ENCODE measurements at regions not wholly inside any gene's neighbourhood (a gene's known extent, or its start where the extent isn't known, plus 50 kb on each side); places are given as distances from the start of the nearest gene placed in this dataset.

DNA sequence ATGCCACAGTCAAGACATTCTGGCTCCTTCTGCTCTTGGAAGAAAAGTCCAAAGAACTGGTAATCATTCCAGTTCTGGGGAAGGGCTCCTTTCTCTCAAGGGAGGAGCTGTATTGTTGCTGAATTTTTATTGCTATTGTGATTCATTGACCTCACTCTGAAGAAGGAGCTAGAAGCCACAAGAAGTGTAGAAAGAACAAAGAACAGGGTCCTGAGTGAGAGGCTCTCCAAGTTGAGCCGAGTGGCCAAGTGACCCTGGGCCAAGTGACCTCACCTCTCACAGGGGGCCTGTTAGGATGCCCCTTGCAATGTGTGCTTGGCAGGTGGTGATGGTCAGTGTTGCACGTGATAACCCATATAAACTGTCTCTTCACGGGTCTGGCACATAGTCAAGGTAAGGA is 173.3 kb downstream of the FGF18 start:
- Histone ChIP-seq H3K27me3 (replicated peaks; ENCODE audit: insufficient read depth) (no peaks in the 10 kb centered on the region), H3K4me1 (ENCODE audit: control insufficient read depth in 1 of 2, low read depth in 2 of 2) (peaks cover 5 to 13% of the 10 kb centered on the region in 2 donors), H3K36me3 (no peaks in the 10 kb centered on the region), H3K27ac (no peak overlapping the region), H3K4me3 (no peak overlapping the region), H3K9me3 (no peaks in the 10 kb centered on the region)
- TF ChIP-seq, protein P1, sequence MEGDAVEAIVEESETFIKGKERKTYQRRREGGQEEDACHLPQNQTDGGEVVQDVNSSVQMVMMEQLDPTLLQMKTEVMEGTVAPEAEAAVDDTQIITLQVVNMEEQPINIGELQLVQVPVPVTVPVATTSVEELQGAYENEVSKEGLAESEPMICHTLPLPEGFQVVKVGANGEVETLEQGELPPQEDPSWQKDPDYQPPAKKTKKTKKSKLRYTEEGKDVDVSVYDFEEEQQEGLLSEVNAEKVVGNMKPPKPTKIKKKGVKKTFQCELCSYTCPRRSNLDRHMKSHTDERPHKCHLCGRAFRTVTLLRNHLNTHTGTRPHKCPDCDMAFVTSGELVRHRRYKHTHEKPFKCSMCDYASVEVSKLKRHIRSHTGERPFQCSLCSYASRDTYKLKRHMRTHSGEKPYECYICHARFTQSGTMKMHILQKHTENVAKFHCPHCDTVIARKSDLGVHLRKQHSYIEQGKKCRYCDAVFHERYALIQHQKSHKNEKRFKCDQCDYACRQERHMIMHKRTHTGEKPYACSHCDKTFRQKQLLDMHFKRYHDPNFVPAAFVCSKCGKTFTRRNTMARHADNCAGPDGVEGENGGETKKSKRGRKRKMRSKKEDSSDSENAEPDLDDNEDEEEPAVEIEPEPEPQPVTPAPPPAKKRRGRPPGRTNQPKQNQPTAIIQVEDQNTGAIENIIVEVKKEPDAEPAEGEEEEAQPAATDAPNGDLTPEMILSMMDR (IDR thresholded peaks at IDR 0.05): no peak
- ATAC-seq (ENCODE audit: insufficient number of reproducible peaks, low FRiP score, low read depth) (no peak), DNase-seq (ENCODE audit: low spot score) (no peak)

DNA sequence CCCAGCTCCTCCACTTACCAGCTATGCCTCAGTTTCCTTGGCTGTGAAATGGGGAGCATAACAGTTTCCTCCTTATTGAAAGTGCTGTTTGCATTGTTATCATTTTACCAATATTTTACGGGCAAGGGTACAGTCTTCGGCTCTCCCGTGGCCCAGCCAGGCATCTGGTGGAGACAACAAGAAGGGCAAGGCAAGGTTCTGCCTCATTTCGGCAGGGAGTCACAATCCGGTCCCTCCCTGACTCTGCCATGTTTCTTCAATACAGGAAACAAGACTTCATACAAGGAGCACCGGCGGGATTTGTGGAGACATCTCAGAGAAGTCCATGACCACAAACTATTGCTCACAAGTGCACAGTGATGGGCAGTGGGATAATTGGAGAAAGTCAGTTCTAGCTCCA is 174.0 kb downstream of the FGF18 start:
- ATAC-seq (ENCODE audit: insufficient number of reproducible peaks, low FRiP score, low read depth) (no peak), DNase-seq (ENCODE audit: low spot score) (no peak)
- Histone ChIP-seq H3K27me3 (replicated peaks; ENCODE audit: insufficient read depth) (no peaks in the 10 kb centered on the region), H3K9me3 (no peaks in the 10 kb centered on the region), H3K4me3 (no peak overlapping the region), H3K27ac (no peak overlapping the region), H3K4me1 (ENCODE audit: control insufficient read depth in 1 of 2, low read depth in 2 of 2) (peaks cover 5 to 13% of the 10 kb centered on the region in 2 donors), H3K36me3 (no peaks in the 10 kb centered on the region)
- TF ChIP-seq, protein P1 (IDR thresholded peaks at IDR 0.05): no peak

DNA sequence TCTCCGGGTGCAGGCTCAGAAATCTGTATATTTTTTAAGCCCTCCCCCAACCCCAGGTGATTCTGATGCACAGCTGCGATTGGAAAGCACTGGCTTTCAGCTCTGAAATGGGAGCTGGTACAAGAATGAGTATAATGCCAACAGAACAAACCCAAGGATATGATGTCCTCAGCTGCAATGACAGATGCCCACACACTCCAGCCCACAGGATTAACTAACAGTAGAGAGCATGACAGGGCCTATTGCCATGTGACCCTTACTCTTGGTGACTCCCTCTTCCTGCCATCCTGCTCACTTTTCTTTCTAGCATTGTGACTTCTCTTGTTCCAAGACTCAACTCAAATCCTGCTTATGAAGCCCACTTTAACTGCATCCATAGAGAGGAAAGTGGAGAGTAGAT is 174.5 kb downstream of the FGF18 start:
- H3K36me3 ChIP-seq: no peaks in the 10 kb centered on the region
- no peak overlapping the region for H3K4me3 ChIP-seq
- ATAC-seq (ENCODE audit: insufficient number of reproducible peaks, low FRiP score, low read depth) (no peak), DNase-seq (ENCODE audit: low spot score) (no peak)
- H3K4me1 ChIP-seq (ENCODE audit: control insufficient read depth in 1 of 2, low read depth in 2 of 2): peaks cover 5 to 13% of the 10 kb centered on the region in 2 donors
- no peaks in the 10 kb centered on the region for H3K27me3 ChIP-seq (replicated peaks; ENCODE audit: insufficient read depth)
- TF ChIP-seq, protein P1 (IDR thresholded peaks at IDR 0.05): no peak
- no peak overlapping the region for H3K27ac ChIP-seq
- H3K9me3 ChIP-seq: no peaks in the 10 kb centered on the region

DNA sequence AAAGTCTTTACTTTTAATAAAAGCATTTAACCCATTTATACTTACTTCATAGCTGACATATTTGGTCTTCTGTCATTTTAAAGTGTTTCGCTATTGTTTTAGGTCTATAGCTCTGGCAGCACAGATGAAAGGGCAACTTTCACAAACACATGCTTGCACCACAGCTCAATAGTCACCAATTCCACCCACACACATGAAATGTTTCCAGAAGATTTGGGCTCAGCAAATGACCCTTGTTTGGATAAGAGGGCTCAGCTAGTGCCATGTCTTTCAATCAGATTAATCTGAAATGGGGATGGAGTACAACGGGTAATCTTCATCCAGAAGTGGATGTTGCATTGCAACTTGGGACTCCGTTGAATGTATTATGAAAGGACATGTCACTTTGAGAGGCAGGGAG is 176.0 kb downstream of the FGF18 start:
- Histone ChIP-seq H3K4me1 (ENCODE audit: control insufficient read depth in 1 of 2, low read depth in 2 of 2) (peaks cover 5 to 13% of the 10 kb centered on the region in 2 donors), H3K36me3 (no peaks in the 10 kb centered on the region), H3K27me3 (replicated peaks; ENCODE audit: insufficient read depth) (no peaks in the 10 kb centered on the region), H3K27ac (no peak overlapping the region), H3K4me3 (no peak overlapping the region), H3K9me3 (no peaks in the 10 kb centered on the region)
- no peak for DNase-seq (ENCODE audit: low spot score)
- TF ChIP-seq, protein P1 (IDR thresholded peaks at IDR 0.05): no peak
- no peak for ATAC-seq (ENCODE audit: insufficient number of reproducible peaks, low FRiP score, low read depth)

DNA sequence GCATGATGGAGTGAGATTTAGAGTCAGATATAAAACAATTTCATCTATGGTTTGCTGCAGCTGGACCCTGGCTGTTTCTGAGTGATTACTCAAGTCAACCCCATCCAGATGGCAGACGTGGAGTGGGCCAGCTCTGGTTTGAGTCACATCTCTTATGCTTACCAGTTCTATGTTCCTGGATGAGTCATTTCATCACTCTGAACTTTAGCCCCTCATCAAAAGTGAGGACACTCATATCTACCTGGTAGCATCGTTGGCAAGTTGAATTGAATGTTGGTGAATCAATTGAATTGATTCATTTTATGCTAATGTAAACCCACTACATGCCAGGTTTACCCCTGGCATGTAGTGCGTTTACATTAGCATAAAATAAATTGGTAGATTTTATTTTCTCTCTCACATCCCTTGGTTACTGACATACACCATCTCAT is 176.4 kb downstream of the FGF18 start:
- no peaks in the 10 kb centered on the region for H3K27me3 ChIP-seq (replicated peaks; ENCODE audit: insufficient read depth)
- peak overlapping the region; percentile 36 for H3K4me3 ChIP-seq
- peak overlapping the region; percentile 40 to 66 for H3K27ac ChIP-seq
- H3K4me1 ChIP-seq (ENCODE audit: control insufficient read depth in 1 of 2, low read depth in 2 of 2): peaks cover 8 to 18% of the 10 kb centered on the region in 2 donors
- H3K36me3 ChIP-seq: no peaks in the 10 kb centered on the region
- DNase-seq (ENCODE audit: low spot score): peak; percentile 39
- TF ChIP-seq, protein P1 (IDR thresholded peaks at IDR 0.05): no peak
- H3K9me3 ChIP-seq: no peaks in the 10 kb centered on the region
- peak; percentile 80 for ATAC-seq (ENCODE audit: insufficient number of reproducible peaks, low FRiP score, low read depth)

Measured in thoracic aorta (tissue), 2 donors.